SJCRH30 (cell line): ENCODE measurements at regions not wholly inside any gene's neighbourhood (a gene's known extent, or its start where the extent isn't known, plus 50 kb on each side); places are given as distances from the start of the nearest gene placed in this dataset.

Experiments
- DNase-seq, 2 experiments: peaks; one replicate each; pipeline ENCODE4 v3.0.0-alpha.2; 2015 to 2020
- H3K27ac ChIP-seq: fragments of 250-450 bp; sonication (Bioruptor Pico); 2 replicates; pipeline ENCODE4 v1.5.1; 2020; ENCODE audit warnings: mild to moderate bottlenecking, moderate library complexity
- H3K27me3 ChIP-seq: fragments of 250-450 bp; sonication (Bioruptor Pico); 2 replicates; pipeline ENCODE4 v1.5.1; 2020; ENCODE audit warnings: mild to moderate bottlenecking, moderate library complexity
- H3K36me3 ChIP-seq: fragments of 250-450 bp; sonication (Bioruptor Pico); 2 replicates; pipeline ENCODE4 v1.5.1; 2020; ENCODE audit warnings: mild to moderate bottlenecking, moderate library complexity
- H3K4me1 ChIP-seq: fragments of 250-450 bp; sonication (Bioruptor Pico); 2 replicates; pipeline ENCODE4 v1.5.1; 2020; ENCODE audit warnings: mild to moderate bottlenecking, moderate library complexity
- H3K4me3 ChIP-seq: fragments of 250-450 bp; sonication (Bioruptor Pico); 2 replicates; pipeline ENCODE4 v1.5.1; 2020; ENCODE audit warnings: mild to moderate bottlenecking, moderate library complexity
- H3K9me3 ChIP-seq: fragments of 250-450 bp; sonication (Bioruptor Pico); replicated peaks from 2 replicates; pipeline ENCODE4 v1.5.1; 2020; ENCODE audit warnings: mild to moderate bottlenecking, moderate library complexity

DNA sequence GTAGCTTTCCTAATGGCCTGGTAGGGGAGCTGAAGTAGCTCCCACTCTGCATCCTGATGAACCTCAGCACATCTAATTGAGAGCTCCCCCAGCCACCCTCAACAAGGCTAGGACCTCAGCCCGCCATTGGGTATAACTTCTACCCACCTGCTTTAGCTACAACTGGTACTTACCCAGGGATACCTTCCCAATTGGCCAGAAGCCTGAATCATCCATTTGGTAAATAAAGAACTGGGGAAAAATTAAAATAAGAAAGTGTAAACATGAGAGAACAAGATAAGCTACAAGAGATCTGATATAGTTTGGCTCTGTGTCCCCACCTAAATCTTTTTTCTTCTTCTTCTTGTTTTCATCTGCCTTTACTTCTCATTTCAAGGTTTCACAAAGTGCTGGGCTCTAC, 372.0 kb downstream of the CMPK2 start:
- Histone ChIP-seq H3K36me3 (no peaks in the 10 kb centered on the region), H3K4me3 (no peak overlapping the region), H3K27ac (no peak overlapping the region), H3K4me1 (peaks cover 11% of the 10 kb centered on the region), H3K9me3 (no peaks in the 10 kb centered on the region), H3K27me3 (no peaks in the 10 kb centered on the region)
- no peak for DNase-seq

- Histone ChIP-seq H3K27ac (no peak overlapping the region), H3K36me3 (no peaks in the 10 kb centered on the region), H3K27me3 (no peaks in the 10 kb centered on the region), H3K4me1 (peaks cover 11% of the 10 kb centered on the region), H3K4me3 (no peak overlapping the region), H3K9me3 (no peaks in the 10 kb centered on the region)
- no peak for DNase-seq
Observed at GRCh38 chr2:6495466-6495865, 370.2 kb downstream of the CMPK2 start.

GRCh38 chr2:6496376-6496775, 369.3 kb downstream of the CMPK2 start:
- Histone ChIP-seq H3K4me1 (peaks cover 11% of the 10 kb centered on the region), H3K9me3 (no peaks in the 10 kb centered on the region), H3K36me3 (no peaks in the 10 kb centered on the region), H3K27me3 (no peaks in the 10 kb centered on the region), H3K4me3 (no peak overlapping the region), H3K27ac (no peak overlapping the region)
- no peak for DNase-seq

DNA sequence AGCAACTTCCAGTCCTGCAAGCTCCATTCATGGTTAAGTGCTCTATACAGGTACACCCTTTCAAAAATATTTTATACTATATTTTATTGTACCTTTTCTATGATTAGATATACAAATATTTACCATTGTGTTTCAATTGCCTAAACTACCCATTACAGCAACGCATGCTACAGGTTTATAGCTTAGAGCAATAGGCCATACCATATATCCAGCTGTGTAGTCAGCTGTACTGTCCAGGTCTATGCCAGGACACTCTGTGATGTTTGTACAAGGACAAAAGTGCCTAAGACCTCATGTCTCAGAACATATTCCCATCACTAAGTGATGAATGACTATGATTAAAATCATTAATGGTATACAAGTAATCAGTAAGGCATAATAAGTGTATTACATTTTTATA, 368.7 kb downstream of the CMPK2 start:
- no peaks in the 10 kb centered on the region for H3K9me3 ChIP-seq
- no peaks in the 10 kb centered on the region for H3K36me3 ChIP-seq
- DNase-seq: no peak
- H3K4me1 ChIP-seq: peaks cover 11% of the 10 kb centered on the region
- H3K27ac ChIP-seq: no peak overlapping the region
- no peaks in the 10 kb centered on the region for H3K27me3 ChIP-seq
- H3K4me3 ChIP-seq: no peak overlapping the region

DNA sequence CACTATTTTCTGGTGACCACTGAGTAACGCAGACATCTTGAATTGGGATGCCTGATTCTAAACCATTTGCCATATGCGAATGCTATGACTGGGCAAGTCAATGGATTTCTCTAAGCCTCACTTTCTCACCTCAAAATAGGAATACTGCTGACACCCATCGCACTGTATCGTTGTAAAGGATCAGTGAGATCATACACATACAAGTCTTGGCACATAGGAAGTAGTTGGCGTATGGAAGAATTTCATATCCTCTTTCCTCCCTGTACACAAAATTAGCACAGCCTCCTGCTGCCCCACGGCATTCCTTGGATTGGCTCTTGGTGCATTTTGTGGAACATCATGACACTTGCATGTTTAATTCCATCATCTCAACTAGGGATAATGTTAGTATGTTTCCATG, 366.9 kb downstream of the CMPK2 start:
- Histone ChIP-seq H3K4me3 (no peak overlapping the region), H3K36me3 (no peaks in the 10 kb centered on the region), H3K27me3 (no peaks in the 10 kb centered on the region), H3K9me3 (no peaks in the 10 kb centered on the region), H3K27ac (no peak overlapping the region), H3K4me1 (no peaks in the 10 kb centered on the region)
- no peak for DNase-seq

DNA sequence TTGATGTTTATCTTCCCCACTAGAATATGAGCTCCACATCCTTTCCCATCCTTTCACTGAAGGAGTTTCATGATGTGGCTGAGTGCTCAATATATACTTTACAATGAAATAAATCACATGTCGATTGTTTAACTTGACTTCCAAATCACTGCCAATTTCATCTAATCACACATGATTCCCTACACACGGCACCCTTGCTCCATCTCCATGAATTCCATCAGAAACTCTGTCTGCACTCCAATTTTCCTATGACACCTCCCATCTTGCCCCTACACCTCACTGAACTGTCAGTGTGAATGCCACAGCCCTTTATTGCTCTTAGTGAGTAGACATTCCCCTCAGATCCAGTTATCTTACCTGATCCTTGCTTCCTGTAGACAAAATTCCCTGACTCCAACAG, 366.0 kb downstream of the CMPK2 start:
- Histone ChIP-seq H3K4me3 (no peak overlapping the region), H3K27ac (no peak overlapping the region), H3K27me3 (no peaks in the 10 kb centered on the region), H3K36me3 (no peaks in the 10 kb centered on the region), H3K9me3 (no peaks in the 10 kb centered on the region), H3K4me1 (no peaks in the 10 kb centered on the region)
- DNase-seq: no peak

DNA sequence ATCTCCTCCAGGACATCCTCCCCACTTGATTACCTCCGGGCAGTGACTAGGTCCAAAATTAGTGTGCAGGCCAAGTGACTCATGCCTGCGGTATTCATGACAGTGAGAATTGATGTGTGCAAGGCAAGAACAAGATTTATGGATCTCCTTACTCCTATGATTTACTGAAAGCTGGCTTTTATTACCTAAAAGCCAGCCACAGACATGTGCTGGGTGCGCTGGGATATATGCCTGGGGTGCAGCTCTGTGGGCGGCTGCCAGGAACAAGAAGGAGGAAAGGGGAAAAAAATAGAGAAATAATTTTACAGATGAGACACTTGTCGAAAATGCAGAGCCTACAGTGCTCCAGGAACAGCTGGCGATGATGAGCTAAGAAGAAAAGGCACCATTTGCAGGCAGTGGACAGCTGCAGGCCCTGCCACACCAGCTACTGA, 359.3 kb downstream of the CMPK2 start:
- peak overlapping the region; percentile 11; the same call in 1 of the 2 replicates for H3K4me3 ChIP-seq
- no peaks in the 10 kb centered on the region for H3K27me3 ChIP-seq
- H3K36me3 ChIP-seq: no peaks in the 10 kb centered on the region
- peak overlapping the region; percentile 67 for H3K27ac ChIP-seq
- H3K9me3 ChIP-seq: no peaks in the 10 kb centered on the region
- DNase-seq: peak; percentile 66 to 76
- H3K4me1 ChIP-seq: peaks cover 18% of the 10 kb centered on the region

GRCh38 chr2:6506859-6507258, 358.8 kb downstream of the CMPK2 start:
- no peak for DNase-seq
- no peaks in the 10 kb centered on the region for H3K27me3 ChIP-seq
- H3K27ac ChIP-seq: peak overlapping the region; percentile 67
- no peaks in the 10 kb centered on the region for H3K9me3 ChIP-seq
- H3K36me3 ChIP-seq: no peaks in the 10 kb centered on the region
- peaks cover 18% of the 10 kb centered on the region for H3K4me1 ChIP-seq
- H3K4me3 ChIP-seq: peak overlapping the region; percentile 11; the same call in 1 of the 2 replicates

- H3K4me3 ChIP-seq: no peak overlapping the region
- no peaks in the 10 kb centered on the region for H3K9me3 ChIP-seq
- H3K4me1 ChIP-seq: peaks cover 17% of the 10 kb centered on the region
- H3K27ac ChIP-seq: no peak overlapping the region
- no peaks in the 10 kb centered on the region for H3K36me3 ChIP-seq
- DNase-seq: no peak
- H3K27me3 ChIP-seq: no peaks in the 10 kb centered on the region
Observed at GRCh38 chr2:6510532-6510931, 355.2 kb downstream of the CMPK2 start.

- Histone ChIP-seq H3K27ac (no peak overlapping the region), H3K27me3 (no peaks in the 10 kb centered on the region), H3K36me3 (no peaks in the 10 kb centered on the region), H3K4me3 (no peak overlapping the region), H3K9me3 (no peaks in the 10 kb centered on the region), H3K4me1 (no peaks in the 10 kb centered on the region; the same call in 1 of the 2 replicates)
- no peak for DNase-seq
Observed at GRCh38 chr2:6512589-6512988, 353.1 kb downstream of the CMPK2 start.

DNA sequence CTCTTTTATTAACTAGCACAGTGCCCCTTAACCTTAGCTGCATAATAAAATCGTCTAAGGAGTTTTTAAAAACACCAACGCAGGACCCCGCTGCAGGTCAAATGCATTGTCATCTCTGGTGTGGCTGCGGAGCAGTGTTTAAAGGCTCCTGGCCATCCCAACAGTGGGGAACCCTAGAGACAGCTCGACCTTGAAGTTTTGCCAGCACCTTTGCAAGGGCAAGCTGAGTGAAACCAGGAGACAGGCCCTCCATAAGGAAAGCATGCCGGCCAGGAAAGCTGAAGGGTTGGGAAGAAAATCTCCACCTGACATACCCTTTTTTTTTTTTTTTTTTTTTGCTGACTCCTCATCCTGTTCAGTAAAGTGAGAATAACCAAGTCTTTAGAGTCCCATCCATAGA, 349.0 kb downstream of the CMPK2 start:
- H3K4me1 ChIP-seq: no peaks in the 10 kb centered on the region; the same call in 1 of the 2 replicates
- H3K27ac ChIP-seq: no peak overlapping the region
- no peaks in the 10 kb centered on the region for H3K36me3 ChIP-seq
- H3K9me3 ChIP-seq: no peaks in the 10 kb centered on the region
- DNase-seq: no peak
- no peaks in the 10 kb centered on the region for H3K27me3 ChIP-seq
- no peak overlapping the region for H3K4me3 ChIP-seq

DNA sequence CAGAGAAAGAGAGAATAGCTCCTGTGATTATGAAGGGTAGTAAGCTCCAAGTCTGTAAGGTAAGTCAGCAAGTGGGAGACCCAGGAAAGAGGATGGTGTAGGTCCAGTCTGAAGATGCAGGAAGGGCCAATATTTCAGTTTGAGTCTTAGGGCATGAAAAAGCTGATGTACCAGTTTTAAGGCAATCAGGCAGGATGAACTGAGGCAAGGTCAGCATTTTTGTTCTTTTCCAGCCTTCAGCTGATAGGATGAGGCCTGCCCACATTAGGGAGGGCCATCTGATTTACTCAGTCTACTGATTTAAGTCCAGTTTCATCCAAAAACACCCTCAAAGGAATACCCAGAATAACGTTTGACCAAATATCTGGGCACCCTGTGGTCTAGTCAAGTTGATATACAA, 347.3 kb downstream of the CMPK2 start:
- H3K4me1 ChIP-seq: no peaks in the 10 kb centered on the region; the same call in 1 of the 2 replicates
- H3K27ac ChIP-seq: no peak overlapping the region
- H3K27me3 ChIP-seq: no peaks in the 10 kb centered on the region
- no peak overlapping the region for H3K4me3 ChIP-seq
- DNase-seq: no peak
- no peaks in the 10 kb centered on the region for H3K36me3 ChIP-seq
- H3K9me3 ChIP-seq: no peaks in the 10 kb centered on the region

- Histone ChIP-seq H3K36me3 (no peaks in the 10 kb centered on the region), H3K4me3 (no peak overlapping the region), H3K9me3 (no peaks in the 10 kb centered on the region), H3K27me3 (no peaks in the 10 kb centered on the region), H3K27ac (no peak overlapping the region), H3K4me1 (no peaks in the 10 kb centered on the region)
- no peak for DNase-seq
Observed at GRCh38 chr2:6523476-6523875, 342.2 kb downstream of the CMPK2 start.

DNA sequence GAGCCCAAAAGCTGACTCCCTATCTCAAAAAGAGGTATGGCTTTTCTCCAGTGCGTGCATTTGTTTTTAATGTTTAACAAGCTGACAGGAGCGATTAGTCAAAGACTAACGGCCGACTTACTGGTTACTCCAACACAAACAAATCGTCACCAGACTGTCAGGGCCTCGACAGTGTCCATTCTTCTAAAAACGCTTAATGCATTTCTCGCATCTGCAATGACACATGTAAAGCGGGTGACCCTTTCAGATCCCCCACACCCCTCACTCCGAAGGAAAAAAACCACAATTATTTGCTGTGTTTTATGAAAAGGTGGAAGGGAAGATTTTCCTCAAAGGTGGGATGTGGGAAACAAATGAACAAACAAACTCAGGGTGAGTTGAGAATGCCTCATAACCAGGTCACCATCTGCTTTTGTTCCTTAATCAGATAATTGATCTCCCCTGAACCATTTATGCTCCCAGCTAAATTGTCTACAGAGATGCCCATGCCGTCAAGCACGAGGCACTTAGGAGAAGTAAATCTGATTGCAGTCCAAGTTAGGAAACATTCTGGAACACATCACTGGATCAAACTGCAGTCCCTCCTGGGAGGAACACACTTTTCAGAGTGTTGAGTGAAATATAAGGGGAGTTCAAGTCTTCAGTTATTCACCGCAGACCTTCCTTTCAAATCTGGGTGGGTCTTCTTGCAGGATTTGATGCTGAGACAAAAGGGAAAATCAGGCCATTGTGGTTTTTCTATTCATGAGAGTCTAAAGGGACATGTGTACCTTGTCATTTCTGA, 340.8 kb downstream of the CMPK2 start:
- no peaks in the 10 kb centered on the region for H3K27me3 ChIP-seq
- DNase-seq: no peak
- no peaks in the 10 kb centered on the region for H3K9me3 ChIP-seq
- H3K27ac ChIP-seq: no peak overlapping the region
- H3K4me3 ChIP-seq: no peak overlapping the region
- H3K4me1 ChIP-seq: no peaks in the 10 kb centered on the region
- H3K36me3 ChIP-seq: no peaks in the 10 kb centered on the region

DNA sequence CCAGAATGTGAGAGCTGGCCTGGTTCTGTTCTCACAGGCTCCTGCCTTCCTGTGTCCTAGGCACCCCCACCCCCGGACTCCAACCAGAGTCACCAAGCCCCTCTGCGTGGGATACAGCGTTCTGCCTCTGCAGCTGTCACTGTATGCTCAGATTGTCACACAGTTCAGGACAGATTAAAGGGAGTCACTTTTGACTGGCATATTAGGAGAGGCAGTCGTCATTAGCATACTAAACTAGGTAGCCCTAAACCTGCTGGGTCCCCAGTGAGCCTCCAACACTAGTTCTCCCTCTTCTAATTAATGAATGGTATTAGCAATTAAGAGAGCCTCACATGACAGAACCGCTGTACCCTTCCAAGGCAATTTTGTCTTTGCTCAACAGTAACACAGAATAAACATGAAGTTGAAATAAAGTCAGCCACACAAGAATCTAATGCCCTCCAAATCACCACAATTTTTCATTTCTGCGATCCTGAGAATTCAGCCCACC, 340.2 kb downstream of the CMPK2 start:
- no peaks in the 10 kb centered on the region for H3K36me3 ChIP-seq
- DNase-seq: no peak
- no peaks in the 10 kb centered on the region for H3K4me1 ChIP-seq
- H3K27me3 ChIP-seq: no peaks in the 10 kb centered on the region
- H3K4me3 ChIP-seq: no peak overlapping the region
- H3K27ac ChIP-seq: no peak overlapping the region
- no peaks in the 10 kb centered on the region for H3K9me3 ChIP-seq
